ENCODE measurements at regions not wholly inside any gene's neighbourhood (a gene's known extent, or its start where the extent isn't known, plus 50 kb on each side); places are given as distances from the start of the nearest gene placed in this dataset.

DNA sequence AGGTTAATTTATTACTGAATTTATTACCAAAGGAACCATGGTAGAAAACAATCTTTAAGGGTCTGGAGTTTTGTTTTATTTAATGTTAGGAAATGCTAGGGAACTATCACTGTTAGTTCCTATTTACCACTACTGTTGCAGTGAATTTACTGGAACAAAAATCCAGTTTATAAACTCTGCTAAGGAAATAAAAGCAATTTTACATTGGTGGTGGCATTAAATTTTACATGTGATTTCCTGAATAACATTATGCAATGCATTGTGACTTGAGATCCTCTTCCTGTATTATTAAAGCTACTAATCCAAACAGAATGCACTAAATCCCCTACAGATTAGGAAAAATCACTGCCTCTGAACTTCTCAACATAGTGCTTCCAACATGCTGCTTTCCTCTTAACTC, 599.5 kb upstream of the PTGER4 start:
- TF ChIP-seq, protein P1, sequence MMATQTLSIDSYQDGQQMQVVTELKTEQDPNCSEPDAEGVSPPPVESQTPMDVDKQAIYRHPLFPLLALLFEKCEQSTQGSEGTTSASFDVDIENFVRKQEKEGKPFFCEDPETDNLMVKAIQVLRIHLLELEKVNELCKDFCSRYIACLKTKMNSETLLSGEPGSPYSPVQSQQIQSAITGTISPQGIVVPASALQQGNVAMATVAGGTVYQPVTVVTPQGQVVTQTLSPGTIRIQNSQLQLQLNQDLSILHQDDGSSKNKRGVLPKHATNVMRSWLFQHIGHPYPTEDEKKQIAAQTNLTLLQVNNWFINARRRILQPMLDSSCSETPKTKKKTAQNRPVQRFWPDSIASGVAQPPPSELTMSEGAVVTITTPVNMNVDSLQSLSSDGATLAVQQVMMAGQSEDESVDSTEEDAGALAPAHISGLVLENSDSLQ (IDR thresholded peaks at IDR 0.05): no peak
- no peak for TF ChIP-seq NFRKB (IDR thresholded peaks at IDR 0.05)
- no peak for TF ChIP-seq CTBP1 (IDR thresholded peaks at IDR 0.05; ENCODE audit: borderline replicate concordance)
- no peak for TF ChIP-seq L3MBTL2 (conservative IDR thresholded peaks at IDR 0.05)
- TF ChIP-seq SUZ12 (IDR thresholded peaks at IDR 0.05): no peak
- no peak for TF ChIP-seq TARDBP (IDR thresholded peaks at IDR 0.05)
- TF ChIP-seq ELF4 (IDR thresholded peaks at IDR 0.05): no peak
- TF ChIP-seq ARNT (IDR thresholded peaks at IDR 0.05): no peak
- TF ChIP-seq ZNF384 (IDR thresholded peaks at IDR 0.05): no peak
- ChIA-PET POLR2A (no interaction called here), CTCF (no interaction called here)
- no peak for DNase-seq (ENCODE audit: extremely low spot score)

- no peak for DNase-seq (ENCODE audit: extremely low spot score)
- ChIA-PET POLR2A (no interaction called here), CTCF (no interaction called here)
- TF ChIP-seq FOXA1 (IDR thresholded peaks at IDR 0.05) (no peak), HDGF (IDR thresholded peaks at IDR 0.05; ENCODE audit: borderline replicate concordance) (no peak), CTBP1 (IDR thresholded peaks at IDR 0.05; ENCODE audit: borderline replicate concordance) (no peak), TARDBP (IDR thresholded peaks at IDR 0.05) (no peak), BHLHE40 (IDR thresholded peaks at IDR 0.05; ENCODE audit: borderline replicate concordance) (no peak), NFRKB (IDR thresholded peaks at IDR 0.05) (no peak), LEF1 (IDR thresholded peaks at IDR 0.05; ENCODE audit: borderline replicate concordance) (no peak), FOXK2 (IDR thresholded peaks at IDR 0.05) (no peak), FOXM1 (IDR thresholded peaks at IDR 0.05; ENCODE audit: borderline replicate concordance) (no peak), SUZ12 (IDR thresholded peaks at IDR 0.05) (no peak), SP1 (IDR thresholded peaks at IDR 0.05) (no peak), ELF4 (IDR thresholded peaks at IDR 0.05) (no peak), L3MBTL2 (conservative IDR thresholded peaks at IDR 0.05) (no peak), ARNT (IDR thresholded peaks at IDR 0.05) (no peak), ZNF384 (IDR thresholded peaks at IDR 0.05) (no peak)
- TF ChIP-seq, protein P1 (IDR thresholded peaks at IDR 0.05): no peak
Observed at GRCh38 chr5:40078898-40079575, 600.7 kb upstream of the PTGER4 start.

DNA sequence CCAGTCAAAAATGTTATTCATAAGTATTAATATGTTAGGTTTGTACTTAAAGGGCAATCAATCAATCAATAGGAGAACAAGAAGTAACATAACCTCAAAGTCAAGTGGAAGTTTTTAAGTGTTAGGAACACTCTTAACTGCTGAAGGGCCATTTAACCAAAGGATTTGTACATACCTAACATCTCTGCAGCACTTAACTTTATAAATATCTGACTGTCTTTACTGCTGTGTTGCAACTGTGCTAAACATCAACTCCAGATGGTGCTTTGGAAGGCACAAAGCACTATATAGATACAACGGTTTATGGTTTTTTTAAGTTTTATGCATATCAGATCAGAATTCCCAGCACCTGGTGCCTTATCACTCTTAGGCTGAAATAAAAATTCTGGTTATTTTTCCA, 604.9 kb upstream of the PTGER4 start:
- ChIA-PET CTCF (no interaction called here), POLR2A (no interaction called here)

GRCh38 chr5:40073927-40074326, 605.8 kb upstream of the PTGER4 start:
- no peak for TF ChIP-seq LEF1 (IDR thresholded peaks at IDR 0.05; ENCODE audit: borderline replicate concordance)
- ChIA-PET CTCF (no interaction called here), POLR2A (no interaction called here)
- DNase-seq (ENCODE audit: extremely low spot score): no peak

More for the DNA sequence above, 604.9 kb upstream of the PTGER4 start:
- DNase-seq (ENCODE audit: extremely low spot score): no peak
- TF ChIP-seq BHLHE40 (IDR thresholded peaks at IDR 0.05; ENCODE audit: borderline replicate concordance) (no peak), ELF4 (IDR thresholded peaks at IDR 0.05) (no peak), TARDBP (IDR thresholded peaks at IDR 0.05) (no peak), ZNF384 (IDR thresholded peaks at IDR 0.05) (no peak), L3MBTL2 (conservative IDR thresholded peaks at IDR 0.05) (no peak), LEF1 (IDR thresholded peaks at IDR 0.05; ENCODE audit: borderline replicate concordance) (no peak), SUZ12 (IDR thresholded peaks at IDR 0.05) (no peak), NFRKB (IDR thresholded peaks at IDR 0.05) (no peak), FOXM1 (IDR thresholded peaks at IDR 0.05; ENCODE audit: borderline replicate concordance) (no peak), FOXK2 (IDR thresholded peaks at IDR 0.05) (no peak), CTBP1 (IDR thresholded peaks at IDR 0.05; ENCODE audit: borderline replicate concordance) (no peak), FOXA1 (IDR thresholded peaks at IDR 0.05) (no peak), ARNT (IDR thresholded peaks at IDR 0.05) (no peak), SP1 (IDR thresholded peaks at IDR 0.05) (no peak), HDGF (IDR thresholded peaks at IDR 0.05; ENCODE audit: borderline replicate concordance) (no peak)
- TF ChIP-seq, protein P1 (IDR thresholded peaks at IDR 0.05): no peak

GRCh38 chr5:40071870-40072269, 607.8 kb upstream of the PTGER4 start:
- no peak for DNase-seq (ENCODE audit: extremely low spot score)
- ChIA-PET CTCF (no interaction called here), POLR2A (no interaction called here)
- no peak for TF ChIP-seq ZNF384 (IDR thresholded peaks at IDR 0.05)
- TF ChIP-seq LEF1 (IDR thresholded peaks at IDR 0.05; ENCODE audit: borderline replicate concordance): no peak
- TF ChIP-seq FOXM1 (IDR thresholded peaks at IDR 0.05; ENCODE audit: borderline replicate concordance): no peak
- no peak for TF ChIP-seq BHLHE40 (IDR thresholded peaks at IDR 0.05; ENCODE audit: borderline replicate concordance)
- TF ChIP-seq TARDBP (IDR thresholded peaks at IDR 0.05): no peak
- TF ChIP-seq FOXK2 (IDR thresholded peaks at IDR 0.05): no peak
- TF ChIP-seq HDGF (IDR thresholded peaks at IDR 0.05; ENCODE audit: borderline replicate concordance): no peak
- no peak for TF ChIP-seq NFRKB (IDR thresholded peaks at IDR 0.05)
- TF ChIP-seq L3MBTL2 (conservative IDR thresholded peaks at IDR 0.05): no peak
- TF ChIP-seq SP1 (IDR thresholded peaks at IDR 0.05): no peak
- no peak for TF ChIP-seq ELF4 (IDR thresholded peaks at IDR 0.05)
- TF ChIP-seq CTBP1 (IDR thresholded peaks at IDR 0.05; ENCODE audit: borderline replicate concordance): no peak
- TF ChIP-seq FOXA1 (IDR thresholded peaks at IDR 0.05): no peak
- TF ChIP-seq ARNT (IDR thresholded peaks at IDR 0.05): no peak
- TF ChIP-seq SUZ12 (IDR thresholded peaks at IDR 0.05): no peak
- TF ChIP-seq, protein P1 (IDR thresholded peaks at IDR 0.05): no peak
